ENCODE measurements at regions not wholly inside any gene's neighbourhood (a gene's known extent, or its start where the extent isn't known, plus 50 kb on each side); places are given as distances from the start of the nearest gene placed in this dataset.

DNA sequence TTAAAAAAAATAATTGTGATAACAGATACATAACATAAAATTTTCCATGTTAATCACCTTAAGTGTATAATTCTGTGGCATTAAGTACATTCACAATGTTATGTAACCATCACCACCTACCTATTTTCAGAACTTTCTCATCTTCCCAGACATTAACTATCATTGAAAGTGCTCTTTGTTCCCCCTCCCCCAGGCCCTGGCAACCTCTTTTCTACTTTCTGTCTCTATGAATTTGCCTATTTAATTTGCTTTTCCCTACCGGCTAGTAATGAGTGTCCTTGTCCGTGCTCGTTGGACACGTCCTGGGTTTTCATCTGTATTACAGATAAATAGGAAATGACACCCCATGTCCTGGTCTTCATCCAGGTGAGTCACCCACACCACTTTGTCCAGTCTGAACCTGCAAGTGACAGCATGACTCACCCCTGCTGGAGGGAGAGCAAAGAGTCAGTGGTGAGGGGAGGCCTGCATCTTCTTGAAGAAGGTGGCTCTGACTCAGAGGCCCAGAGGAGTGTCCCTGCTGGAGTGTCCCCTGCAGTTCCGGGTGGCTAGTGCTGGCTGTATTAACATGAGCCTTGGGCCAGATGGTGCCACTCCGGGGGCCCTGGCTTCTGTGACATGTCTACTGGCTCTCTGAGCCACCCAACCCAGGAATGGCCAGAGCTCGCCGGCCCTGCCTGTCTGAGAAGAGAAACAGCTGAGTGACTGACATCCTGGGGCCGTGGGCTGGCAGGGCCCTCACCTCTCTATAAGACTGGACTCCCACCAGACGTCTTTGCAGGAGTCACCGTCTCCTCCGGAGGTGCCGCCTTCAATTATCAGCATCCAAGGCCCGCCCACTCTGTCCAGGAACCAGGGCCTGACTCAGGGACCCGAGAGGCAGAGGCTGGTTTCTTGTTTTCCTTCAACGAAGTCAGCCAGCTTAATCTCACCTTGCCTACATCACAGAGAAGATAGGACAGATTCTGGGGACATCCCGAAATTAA is 503.2 kb upstream of the MKI67 start:
- DNase-seq = no peak

- DNase-seq = no peak
Measured at GRCh38 chr10:128630787-128631252, 504.6 kb upstream of the MKI67 start.

DNA sequence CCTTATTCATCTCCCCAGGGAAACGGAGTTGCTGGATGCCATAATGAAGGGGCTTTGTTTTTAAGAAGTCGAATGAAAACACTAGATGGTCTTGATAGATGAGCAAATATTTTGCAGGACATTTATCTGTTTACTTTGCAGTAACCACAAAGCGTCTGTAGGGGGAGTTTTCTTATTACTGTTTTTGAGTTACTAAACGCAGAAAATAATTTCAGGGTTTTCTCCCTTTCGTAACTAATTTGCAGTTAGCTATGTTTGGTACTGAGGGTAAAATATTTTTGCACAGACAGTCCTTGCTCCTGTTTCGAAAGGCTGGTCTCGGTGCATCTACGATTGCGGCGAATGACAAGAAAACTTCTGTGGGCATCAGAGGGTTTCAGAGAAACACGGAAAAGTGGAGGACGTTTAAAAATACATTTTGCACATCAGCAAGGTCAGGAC is 505.6 kb upstream of the MKI67 start:
- DNase-seq = peak; percentile 10

DNA sequence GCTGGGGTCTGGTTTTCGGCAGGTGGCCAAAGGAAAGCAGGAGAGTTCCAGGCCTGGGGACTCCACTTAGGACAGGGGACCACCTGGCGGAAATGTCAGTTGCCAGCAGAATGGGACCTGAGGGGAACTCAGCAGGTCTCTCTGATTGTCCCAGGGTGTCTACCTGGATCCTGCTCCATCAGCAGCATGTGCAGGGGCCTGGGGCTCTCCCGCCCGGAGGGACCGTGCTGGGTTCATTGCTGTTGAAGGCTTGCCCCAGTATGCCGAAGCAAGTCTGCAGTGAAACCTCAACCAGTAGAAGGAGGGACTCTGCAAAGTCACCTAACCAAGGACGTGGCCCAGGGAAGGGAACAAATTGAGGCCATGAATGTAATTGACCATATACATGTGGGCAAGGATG is 506.5 kb upstream of the MKI67 start:
- DNase-seq = no peak

GRCh38 chr10:128633864-128634540 is 507.8 kb upstream of the MKI67 start:
- no peak for DNase-seq

DNA sequence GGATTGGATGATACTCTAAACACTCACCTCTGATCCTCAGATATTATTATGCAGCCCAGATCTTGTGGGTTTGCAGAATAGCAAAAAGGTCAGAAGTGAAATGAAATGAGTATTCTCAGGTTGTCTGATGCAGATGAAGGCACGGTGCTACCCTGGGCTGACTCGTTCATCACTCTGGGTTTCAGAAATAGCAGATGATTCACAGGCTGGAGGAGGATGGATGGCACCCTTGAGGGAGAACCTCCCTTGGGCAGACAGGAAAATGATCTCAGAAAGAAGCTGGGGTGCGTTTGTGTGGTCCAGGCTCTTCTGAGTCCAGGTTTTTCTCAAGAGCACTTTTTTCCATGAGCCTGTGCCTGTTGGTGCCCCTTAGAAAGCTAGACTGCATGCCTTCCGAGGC is 515.8 kb upstream of the MKI67 start:
- DNase-seq = no peak

DNA sequence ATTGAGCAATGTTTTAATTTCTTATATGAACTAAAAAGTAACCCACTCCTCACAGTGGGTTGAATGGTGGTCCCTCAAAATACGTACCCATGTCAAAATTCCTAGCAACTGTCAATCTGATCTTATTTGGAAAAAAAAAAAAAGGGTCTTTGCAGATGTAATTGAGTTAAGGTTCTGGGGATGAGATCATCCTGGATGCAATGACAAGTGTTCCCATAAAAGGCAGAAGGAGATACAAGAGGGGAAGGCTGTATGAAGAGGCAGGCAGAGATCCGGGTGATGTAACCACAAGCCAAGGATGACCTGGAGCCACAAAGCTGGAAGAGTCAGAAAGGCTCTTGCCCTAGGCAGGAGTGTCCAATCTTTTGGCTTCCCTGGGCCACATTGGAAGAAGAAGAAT is 516.3 kb upstream of the MKI67 start:
- no peak for DNase-seq

DNA sequence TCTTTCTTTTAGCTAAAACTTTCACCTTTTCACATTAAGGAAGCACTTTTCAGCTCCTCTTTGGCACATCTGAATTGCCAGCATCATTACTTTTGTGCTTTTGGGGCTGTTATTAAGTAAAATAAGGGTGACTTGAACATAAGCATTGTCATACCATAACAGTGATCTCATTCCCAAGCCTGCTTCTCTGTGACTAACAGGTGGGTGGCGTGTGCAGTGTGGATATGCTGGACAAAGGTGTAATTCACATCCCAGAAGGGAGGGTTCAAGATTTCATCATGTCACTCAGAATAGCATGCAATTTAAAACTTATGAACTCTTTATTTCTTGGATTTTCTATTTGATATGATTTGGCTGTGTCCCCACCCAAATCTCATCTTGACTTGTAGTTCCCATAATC is 517.4 kb upstream of the MKI67 start:
- no peak for DNase-seq

DNA sequence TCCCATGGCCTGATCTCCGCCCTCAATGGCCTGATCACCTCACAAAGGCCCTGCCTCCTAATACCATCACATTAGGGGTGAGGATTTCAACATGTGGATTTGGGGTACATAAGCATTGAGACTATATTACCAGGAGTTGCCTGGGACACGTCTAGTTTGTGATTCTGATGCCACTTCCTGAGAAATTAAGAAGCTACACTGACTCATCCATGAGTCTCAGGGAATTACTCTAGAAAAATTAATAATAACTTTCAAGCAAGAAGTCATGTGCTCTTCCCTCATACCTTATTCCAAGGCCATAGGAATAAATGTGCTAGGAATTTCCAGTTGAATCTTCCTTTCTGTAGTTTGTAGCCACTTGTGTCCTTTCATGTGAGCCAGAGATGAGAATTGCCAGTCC is 519.3 kb upstream of the MKI67 start:
- no peak for DNase-seq

DNA sequence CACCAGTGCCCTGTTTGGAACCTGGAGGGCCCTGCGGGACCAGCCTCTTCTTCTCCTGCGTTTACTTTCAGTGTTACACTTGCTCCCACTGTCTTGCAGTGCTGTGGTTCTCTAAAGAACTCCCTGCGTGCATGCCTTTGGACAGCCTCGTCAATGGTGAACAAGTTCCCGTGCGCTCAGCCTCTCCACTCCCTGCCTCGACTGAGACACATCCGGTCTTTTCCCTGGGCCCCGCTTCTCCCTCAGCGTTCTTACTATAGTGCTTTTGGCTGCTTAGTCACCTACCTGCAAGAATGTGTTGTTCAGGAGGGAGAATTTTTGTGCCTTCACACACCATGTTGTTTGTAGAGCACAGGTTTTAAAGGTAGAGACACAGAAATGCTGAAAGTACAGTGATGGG is 520.7 kb upstream of the MKI67 start:
- no peak for DNase-seq

DNA sequence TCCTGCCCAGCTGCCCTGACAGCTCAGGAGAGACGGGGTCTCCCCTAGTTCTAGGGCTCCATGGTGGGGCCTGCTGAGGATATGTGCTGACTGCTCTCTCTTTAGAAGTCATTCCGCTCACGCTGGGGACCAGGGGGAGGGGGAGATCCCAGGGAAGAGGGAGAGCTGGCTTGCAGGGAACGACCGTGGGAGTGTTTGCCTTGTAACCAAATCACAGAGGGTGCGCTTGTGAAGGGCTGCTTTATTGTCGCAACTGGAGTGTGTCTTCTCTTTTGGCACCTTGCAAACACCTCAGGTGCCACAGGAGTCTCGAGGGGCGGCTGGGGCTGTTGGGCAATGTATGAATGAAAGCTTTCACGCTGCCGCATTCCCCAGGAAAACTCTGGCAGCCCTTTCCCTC is 531.3 kb upstream of the MKI67 start:
- no peak for DNase-seq

DNA sequence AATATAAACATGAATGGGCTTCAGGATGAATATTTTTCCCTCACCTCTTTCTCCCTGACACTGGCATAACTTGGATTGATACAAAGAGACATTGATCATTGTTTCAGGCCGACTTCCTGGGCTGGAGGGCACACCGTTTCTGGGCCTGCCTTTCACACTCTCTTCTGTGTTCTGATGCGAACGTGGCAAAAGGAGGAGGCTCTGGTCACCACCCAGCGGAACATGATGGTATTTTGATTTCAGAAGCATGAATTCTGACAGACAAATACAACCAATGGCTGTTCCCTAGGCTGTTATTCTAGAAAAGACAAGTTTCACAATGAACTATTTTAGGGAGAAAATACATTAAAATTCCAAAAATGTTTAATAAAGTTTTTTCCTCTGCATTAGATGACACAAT is 534.5 kb upstream of the MKI67 start:
- DNase-seq = no peak

DNA sequence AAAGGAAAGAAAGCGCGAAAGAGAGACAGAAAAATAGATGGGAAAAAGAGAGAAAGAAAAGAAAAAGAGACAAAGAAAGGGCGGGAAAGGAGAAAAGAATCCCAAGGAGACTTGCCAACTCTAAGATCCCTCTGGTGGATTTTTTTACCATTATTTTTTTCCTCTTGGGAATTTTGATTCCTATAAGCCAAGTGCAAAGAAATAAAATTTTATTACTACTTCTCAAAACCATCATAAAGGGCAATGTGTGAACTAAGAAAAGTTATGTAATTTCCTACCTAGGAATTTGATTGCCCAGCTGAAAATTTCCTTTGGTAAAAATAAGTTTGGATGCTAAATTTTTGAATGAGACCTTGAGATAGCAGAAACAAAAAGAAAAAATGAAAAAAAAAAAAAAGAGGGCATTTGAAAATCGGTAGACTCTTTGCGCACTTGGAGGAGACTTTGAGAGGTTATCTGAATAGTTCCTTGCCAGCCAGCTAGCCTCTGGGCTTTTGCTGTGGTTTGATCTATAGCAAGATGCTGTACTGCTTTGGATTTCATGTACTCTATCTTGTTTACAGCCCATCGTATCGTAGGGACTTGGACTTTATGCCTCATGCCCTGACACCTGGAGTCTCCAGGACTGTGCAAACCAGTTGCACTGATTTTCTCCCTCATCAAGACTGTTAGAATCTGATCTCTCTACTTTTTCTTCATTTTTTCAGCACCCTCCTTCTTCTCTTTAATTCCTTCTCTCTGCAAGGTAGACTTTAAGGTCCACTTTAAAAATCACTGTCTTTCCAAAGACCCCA is 535.4 kb upstream of the MKI67 start:
- no peak for DNase-seq

DNA sequence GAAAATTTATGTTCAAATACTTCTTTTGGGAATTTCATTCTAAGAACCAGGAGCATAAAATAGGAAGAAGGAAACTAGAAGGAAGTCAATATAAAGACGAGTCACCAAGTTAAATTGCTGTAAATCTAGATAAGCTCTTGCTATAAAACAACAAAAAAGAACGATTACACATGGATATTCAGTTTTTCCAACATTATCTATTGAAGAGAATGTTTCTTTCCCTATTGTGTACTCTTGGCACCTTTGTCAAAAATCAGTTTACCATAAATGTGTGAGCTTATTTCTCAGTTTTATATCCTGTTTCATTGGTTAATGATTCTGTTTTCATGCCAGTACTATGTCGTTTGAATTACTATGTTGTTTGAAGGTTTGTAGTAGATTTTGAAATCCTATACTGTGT is 536.3 kb upstream of the MKI67 start:
- no peak for DNase-seq

DNA sequence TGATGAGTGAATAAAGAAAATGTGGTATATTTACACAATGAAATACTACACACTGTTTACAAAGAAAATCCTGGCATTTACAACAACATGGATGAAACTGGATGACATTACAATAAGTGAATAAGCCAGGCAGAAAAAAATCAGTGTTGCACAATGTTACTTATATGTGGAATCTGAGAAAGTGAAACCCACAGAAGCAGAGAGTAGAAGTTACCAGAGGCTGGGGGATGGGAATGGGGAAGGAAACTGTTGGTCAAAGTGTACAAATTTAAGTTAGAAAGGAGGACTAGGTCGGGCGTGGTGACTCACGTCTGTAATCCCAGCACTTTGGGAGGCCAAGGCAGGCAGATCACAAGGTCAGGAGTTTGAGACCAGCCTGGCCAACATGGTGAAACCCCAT is 538.5 kb upstream of the MKI67 start:
- no peak for DNase-seq

DNA sequence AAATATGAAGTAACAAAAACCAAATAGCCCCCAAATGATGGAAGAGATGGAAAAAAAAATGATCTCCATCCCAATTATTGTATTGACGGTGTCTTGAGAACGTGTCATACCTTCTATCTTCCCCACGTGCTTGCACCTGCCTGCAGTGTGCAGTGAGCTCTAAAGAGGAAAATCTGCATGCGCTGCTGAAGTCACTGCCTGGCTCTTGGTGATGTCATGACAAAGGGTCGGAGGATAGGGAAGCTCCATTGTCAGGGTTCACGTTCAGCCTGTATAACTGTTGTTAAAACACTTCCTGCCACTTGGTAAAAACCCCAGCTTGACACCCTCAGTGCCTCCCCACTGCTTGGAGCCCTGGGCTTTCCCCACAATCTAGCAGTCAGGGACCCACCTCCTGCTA is 549.2 kb upstream of the MKI67 start:
- DNase-seq = no peak

DNA sequence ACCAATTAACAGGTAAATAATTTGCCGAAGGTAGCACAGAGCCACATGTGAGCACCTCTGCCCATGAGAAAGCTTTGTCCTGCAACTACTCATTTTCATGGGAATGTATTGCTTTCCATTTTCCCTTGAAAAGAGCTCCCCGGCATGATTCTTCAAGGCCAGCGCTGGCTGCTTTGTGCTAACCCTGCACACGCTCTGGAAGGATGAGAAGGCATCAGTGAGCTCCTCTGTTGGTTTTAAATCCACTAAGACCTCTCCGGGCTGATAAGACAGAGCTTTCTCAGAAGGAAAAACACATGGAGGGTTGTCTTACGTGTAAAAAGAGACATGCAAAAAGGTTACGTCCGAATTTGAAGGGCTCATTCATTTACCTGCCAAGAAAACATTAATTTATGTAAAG is 553.9 kb upstream of the MKI67 start:
- DNase-seq = no peak

- DNase-seq = no peak
Measured at GRCh38 chr10:128684215-128684614, 558.0 kb upstream of the MKI67 start.

DNA sequence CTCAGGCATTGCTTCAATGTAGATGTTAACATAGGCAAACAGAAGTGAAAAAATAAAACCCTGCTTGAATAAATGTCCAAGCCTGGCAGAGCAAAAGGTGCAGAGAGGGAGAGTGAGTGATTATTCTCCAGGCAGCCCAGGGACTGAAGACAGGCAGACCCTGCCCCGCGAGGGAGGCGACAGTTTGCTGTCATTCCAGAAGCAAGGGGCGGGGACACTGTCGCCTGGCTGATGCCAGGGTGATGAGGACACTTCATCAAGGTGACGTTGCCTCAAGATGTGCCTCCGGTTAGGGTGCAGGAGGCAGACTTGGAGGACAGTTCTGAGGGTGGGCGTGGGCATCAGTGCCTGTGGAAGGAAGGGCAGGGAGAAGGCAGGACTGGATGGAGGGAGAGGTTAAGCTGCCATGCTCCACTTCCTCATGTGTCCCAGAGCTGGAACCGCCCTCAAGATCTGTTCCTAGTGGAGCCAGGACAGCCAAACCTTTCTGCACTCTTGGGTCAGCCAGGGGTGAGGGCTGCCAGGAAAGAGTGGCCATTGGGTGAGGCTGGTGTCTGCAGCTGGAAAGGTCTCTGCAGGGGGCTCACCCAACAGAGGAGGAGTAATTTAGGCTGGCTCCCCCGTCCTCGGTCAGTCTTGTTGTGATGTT is 560.5 kb upstream of the MKI67 start:
- no peak for DNase-seq

DNA sequence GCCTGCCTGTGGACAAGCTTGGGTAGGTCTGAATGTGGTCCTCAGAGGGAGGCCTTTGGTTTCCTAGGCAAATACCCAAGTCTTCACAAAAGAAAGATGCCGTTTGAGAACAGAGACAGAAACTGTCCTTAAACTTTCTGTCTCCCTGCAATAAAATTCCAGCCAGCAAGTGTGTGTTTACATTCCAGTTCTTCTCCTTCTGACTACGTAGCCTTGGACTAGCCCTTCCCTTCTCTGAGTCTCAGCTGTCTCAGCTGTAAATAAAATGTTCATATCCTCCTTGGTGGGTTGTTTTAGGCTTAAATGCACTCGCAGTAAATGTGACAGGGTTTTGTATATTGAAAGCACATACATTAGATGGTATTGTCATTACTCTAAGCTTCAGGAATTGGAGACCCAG is 561.2 kb upstream of the MKI67 start:
- no peak for DNase-seq

GRCh38 chr10:128687927-128688549 is 561.8 kb upstream of the MKI67 start:
- no peak for DNase-seq

- DNase-seq = no peak
Measured at GRCh38 chr10:128689667-128690066, 563.4 kb upstream of the MKI67 start.
